ENCODE measurements at regions not wholly inside any gene's neighbourhood (a gene's known extent, or its start where the extent isn't known, plus 50 kb on each side); places are given as distances from the start of the nearest gene placed in this dataset.

DNA sequence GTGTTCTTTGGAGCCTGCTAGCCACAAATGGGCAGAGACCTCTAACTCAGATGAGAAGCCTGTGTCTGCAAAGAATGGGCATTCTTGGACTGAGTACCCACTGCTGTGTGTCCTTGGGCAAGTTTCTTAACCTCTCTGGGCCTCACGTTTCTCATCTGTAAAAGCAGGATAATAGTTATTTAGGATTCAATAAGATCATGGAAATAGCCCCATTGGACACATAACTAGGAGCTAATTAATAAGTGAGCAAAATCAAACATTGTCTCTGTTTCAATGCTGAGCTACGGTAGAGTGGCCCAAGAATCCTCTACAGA, 61.2 kb upstream of the WNT7B start:
- TF ChIP-seq, protein P1, sequence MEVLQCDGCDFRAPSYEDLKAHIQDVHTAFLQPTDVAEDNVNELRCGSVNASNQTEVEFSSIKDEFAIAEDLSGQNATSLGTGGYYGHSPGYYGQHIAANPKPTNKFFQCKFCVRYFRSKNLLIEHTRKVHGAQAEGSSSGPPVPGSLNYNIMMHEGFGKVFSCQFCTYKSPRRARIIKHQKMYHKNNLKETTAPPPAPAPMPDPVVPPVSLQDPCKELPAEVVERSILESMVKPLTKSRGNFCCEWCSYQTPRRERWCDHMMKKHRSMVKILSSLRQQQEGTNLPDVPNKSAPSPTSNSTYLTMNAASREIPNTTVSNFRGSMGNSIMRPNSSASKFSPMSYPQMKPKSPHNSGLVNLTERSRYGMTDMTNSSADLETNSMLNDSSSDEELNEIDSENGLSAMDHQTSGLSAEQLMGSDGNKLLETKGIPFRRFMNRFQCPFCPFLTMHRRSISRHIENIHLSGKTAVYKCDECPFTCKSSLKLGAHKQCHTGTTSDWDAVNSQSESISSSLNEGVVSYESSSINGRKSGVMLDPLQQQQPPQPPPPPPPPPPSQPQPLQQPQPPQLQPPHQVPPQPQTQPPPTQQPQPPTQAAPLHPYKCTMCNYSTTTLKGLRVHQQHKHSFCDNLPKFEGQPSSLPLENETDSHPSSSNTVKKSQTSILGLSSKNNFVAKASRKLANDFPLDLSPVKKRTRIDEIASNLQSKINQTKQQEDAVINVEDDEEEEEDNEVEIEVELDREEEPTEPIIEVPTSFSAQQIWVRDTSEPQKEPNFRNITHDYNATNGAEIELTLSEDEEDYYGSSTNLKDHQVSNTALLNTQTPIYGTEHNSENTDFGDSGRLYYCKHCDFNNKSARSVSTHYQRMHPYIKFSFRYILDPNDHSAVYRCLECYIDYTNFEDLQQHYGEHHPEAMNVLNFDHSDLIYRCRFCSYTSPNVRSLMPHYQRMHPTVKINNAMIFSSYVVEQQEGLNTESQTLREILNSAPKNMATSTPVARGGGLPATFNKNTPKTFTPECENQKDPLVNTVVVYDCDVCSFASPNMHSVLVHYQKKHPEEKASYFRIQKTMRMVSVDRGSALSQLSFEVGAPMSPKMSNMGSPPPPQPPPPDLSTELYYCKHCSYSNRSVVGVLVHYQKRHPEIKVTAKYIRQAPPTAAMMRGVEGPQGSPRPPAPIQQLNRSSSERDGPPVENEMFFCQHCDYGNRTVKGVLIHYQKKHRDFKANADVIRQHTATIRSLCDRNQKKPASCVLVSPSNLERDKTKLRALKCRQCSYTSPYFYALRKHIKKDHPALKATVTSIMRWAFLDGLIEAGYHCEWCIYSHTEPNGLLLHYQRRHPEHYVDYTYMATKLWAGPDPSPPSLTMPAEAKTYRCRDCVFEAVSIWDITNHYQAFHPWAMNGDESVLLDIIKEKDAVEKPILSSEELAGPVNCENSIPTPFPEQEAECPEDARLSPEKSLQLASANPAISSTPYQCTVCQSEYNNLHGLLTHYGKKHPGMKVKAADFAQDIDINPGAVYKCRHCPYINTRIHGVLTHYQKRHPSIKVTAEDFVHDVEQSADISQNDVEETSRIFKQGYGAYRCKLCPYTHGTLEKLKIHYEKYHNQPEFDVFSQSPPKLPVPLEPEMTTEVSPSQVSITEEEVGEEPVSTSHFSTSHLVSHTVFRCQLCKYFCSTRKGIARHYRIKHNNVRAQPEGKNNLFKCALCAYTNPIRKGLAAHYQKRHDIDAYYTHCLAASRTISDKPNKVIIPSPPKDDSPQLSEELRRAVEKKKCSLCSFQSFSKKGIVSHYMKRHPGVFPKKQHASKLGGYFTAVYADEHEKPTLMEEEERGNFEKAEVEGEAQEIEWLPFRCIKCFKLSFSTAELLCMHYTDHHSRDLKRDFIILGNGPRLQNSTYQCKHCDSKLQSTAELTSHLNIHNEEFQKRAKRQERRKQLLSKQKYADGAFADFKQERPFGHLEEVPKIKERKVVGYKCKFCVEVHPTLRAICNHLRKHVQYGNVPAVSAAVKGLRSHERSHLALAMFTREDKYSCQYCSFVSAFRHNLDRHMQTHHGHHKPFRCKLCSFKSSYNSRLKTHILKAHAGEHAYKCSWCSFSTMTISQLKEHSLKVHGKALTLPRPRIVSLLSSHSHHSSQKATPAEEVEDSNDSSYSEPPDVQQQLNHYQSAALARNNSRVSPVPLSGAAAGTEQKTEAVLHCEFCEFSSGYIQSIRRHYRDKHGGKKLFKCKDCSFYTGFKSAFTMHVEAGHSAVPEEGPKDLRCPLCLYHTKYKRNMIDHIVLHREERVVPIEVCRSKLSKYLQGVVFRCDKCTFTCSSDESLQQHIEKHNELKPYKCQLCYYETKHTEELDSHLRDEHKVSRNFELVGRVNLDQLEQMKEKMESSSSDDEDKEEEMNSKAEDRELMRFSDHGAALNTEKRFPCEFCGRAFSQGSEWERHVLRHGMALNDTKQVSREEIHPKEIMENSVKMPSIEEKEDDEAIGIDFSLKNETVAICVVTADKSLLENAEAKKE (CRISPR knock-in tag; IDR thresholded peaks at IDR 0.05) = no peak
- TF ChIP-seq, protein P2, sequence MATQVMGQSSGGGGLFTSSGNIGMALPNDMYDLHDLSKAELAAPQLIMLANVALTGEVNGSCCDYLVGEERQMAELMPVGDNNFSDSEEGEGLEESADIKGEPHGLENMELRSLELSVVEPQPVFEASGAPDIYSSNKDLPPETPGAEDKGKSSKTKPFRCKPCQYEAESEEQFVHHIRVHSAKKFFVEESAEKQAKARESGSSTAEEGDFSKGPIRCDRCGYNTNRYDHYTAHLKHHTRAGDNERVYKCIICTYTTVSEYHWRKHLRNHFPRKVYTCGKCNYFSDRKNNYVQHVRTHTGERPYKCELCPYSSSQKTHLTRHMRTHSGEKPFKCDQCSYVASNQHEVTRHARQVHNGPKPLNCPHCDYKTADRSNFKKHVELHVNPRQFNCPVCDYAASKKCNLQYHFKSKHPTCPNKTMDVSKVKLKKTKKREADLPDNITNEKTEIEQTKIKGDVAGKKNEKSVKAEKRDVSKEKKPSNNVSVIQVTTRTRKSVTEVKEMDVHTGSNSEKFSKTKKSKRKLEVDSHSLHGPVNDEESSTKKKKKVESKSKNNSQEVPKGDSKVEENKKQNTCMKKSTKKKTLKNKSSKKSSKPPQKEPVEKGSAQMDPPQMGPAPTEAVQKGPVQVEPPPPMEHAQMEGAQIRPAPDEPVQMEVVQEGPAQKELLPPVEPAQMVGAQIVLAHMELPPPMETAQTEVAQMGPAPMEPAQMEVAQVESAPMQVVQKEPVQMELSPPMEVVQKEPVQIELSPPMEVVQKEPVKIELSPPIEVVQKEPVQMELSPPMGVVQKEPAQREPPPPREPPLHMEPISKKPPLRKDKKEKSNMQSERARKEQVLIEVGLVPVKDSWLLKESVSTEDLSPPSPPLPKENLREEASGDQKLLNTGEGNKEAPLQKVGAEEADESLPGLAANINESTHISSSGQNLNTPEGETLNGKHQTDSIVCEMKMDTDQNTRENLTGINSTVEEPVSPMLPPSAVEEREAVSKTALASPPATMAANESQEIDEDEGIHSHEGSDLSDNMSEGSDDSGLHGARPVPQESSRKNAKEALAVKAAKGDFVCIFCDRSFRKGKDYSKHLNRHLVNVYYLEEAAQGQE (IDR thresholded peaks at IDR 0.05; ENCODE audit: unreplicated experiment) = no peak
- TF ChIP-seq JUNB (IDR thresholded peaks at IDR 0.05; ENCODE audit: unreplicated experiment) = no peak
- TF ChIP-seq EZH2phosphoT487 (IDR thresholded peaks at IDR 0.05; ENCODE audit: unreplicated experiment) = no peak
- TF ChIP-seq, protein P3, sequence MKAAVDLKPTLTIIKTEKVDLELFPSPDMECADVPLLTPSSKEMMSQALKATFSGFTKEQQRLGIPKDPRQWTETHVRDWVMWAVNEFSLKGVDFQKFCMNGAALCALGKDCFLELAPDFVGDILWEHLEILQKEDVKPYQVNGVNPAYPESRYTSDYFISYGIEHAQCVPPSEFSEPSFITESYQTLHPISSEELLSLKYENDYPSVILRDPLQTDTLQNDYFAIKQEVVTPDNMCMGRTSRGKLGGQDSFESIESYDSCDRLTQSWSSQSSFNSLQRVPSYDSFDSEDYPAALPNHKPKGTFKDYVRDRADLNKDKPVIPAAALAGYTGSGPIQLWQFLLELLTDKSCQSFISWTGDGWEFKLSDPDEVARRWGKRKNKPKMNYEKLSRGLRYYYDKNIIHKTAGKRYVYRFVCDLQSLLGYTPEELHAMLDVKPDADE (IDR thresholded peaks at IDR 0.05) = no peak
- TF ChIP-seq, protein P4, sequence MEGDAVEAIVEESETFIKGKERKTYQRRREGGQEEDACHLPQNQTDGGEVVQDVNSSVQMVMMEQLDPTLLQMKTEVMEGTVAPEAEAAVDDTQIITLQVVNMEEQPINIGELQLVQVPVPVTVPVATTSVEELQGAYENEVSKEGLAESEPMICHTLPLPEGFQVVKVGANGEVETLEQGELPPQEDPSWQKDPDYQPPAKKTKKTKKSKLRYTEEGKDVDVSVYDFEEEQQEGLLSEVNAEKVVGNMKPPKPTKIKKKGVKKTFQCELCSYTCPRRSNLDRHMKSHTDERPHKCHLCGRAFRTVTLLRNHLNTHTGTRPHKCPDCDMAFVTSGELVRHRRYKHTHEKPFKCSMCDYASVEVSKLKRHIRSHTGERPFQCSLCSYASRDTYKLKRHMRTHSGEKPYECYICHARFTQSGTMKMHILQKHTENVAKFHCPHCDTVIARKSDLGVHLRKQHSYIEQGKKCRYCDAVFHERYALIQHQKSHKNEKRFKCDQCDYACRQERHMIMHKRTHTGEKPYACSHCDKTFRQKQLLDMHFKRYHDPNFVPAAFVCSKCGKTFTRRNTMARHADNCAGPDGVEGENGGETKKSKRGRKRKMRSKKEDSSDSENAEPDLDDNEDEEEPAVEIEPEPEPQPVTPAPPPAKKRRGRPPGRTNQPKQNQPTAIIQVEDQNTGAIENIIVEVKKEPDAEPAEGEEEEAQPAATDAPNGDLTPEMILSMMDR (conservative IDR thresholded peaks at IDR 0.05; ENCODE audit: low read depth in 2 of 2) = no peak
- TF ChIP-seq STAT1 (IDR thresholded peaks at IDR 0.05; ENCODE audit: unreplicated experiment) = no peak
- no peak for TF ChIP-seq NANOG (IDR thresholded peaks at IDR 0.05; ENCODE audit: borderline replicate concordance)
- no peak for TF ChIP-seq EZH2 (IDR thresholded peaks at IDR 0.05; ENCODE audit: low read depth, unreplicated experiment)
- no peak for TF ChIP-seq POLR2AphosphoS5 (IDR thresholded peaks at IDR 0.05; ENCODE audit: low read depth)
- TF ChIP-seq ZNF331 (CRISPR knock-in tag; IDR thresholded peaks at IDR 0.05; ENCODE audit: low read depth) = no peak
- no peak for TF ChIP-seq ZNF114 (CRISPR knock-in tag; IDR thresholded peaks at IDR 0.05)
- TF ChIP-seq CREB1 (CRISPR knock-in tag; IDR thresholded peaks at IDR 0.05; ENCODE audit: low read depth) = no peak

More for the DNA sequence above, 61.2 kb upstream of the WNT7B start:
- no peak overlapping the region for H2AFZ ChIP-seq
- DNase-seq (ENCODE audit: low spot score) (no peak), ATAC-seq (no peak)
- no peaks in the 10 kb centered on the region for H3K36me3 ChIP-seq (ENCODE audit: insufficient read depth)
- no peaks in the 10 kb centered on the region for H3K9me2 ChIP-seq (ENCODE audit: insufficient read depth)
- H3K27ac Mint-ChIP-seq = no peak overlapping the region
- no peaks in the 10 kb centered on the region for H3K79me2 ChIP-seq (replicated peaks; ENCODE audit: insufficient read depth)
- no peak overlapping the region for H3K4me3 Mint-ChIP-seq
- H3K4me3 ChIP-seq = no peak overlapping the region
- H3K27me3 Mint-ChIP-seq (ENCODE audit: insufficient read depth, low read depth, poor library complexity) = peaks cover 5% of the 10 kb centered on the region
- H3K27me3 ChIP-seq (ENCODE audit: insufficient read depth) = 0 out of 2 replicates have a peak, but pooled peaks cover 2% of the 10 kb centered on the region
- H3K4me2 ChIP-seq = no peak overlapping the region
- no peaks in the 10 kb centered on the region for H3K36me3 Mint-ChIP-seq (ENCODE audit: low read depth)
- no peak overlapping the region for H3K27ac ChIP-seq (ENCODE audit: low read depth)
- peaks cover 4% of the 10 kb centered on the region; the same call in 1 of the 2 replicates for H3F3A ChIP-seq (replicated peaks; ENCODE audit: low read depth)
- H4K20me1 ChIP-seq (replicated peaks; ENCODE audit: insufficient read depth) = no peaks in the 10 kb centered on the region
- no peaks in the 10 kb centered on the region for H3K9me3 Mint-ChIP-seq
- H3K4me1 ChIP-seq (ENCODE audit: insufficient read depth) = peaks cover 5% of the 10 kb centered on the region; the same call in 1 of the 2 replicates
- H3K4me1 Mint-ChIP-seq = peaks cover 14% of the 10 kb centered on the region

Data from GM23338 (cell line).